ENCODE measurements at regions not wholly inside any gene's neighbourhood (a gene's known extent, or its start where the extent isn't known, plus 50 kb on each side); places are given as distances from the start of the nearest gene placed in this dataset.
A peak's percentile ranks its signal among the peaks of the same experiment; 100 is the strongest.

DNA sequence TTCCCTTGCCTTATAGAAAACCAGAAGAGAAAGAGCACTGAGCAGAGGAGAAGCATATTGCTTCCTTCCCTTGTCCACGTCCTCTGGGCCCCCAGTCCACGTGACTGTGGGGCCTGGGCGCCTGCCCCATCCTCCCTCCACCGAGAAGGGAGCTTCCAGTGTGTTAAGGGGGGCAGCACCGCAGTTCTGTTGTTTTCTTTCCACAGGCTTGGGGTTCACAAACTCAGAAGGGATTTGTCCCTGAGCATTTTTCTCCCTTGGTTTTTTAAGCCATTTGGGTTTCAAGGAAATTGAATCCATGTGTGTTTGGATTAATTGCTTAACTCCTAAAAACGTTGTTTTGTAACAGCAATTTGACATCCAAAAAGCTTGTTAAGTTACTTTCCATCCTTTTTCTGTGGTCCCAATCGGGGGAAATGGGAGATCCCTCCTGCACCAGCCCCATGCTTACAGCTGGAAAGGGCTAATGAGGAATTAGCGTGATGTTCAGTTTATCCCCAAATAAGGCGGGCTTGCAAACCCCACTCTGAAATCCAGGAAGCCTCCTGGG, 347.5 kb upstream of the TNRC6C start:
- H3K27ac ChIP-seq: peak overlapping the region in 3 of 5 donors; percentile 57 to 69 (median 67)
- H3K4me1 ChIP-seq: peaks cover 0 to 28% (median 15%) of the 10 kb centered on the region in 4 donors
- H3K27me3 ChIP-seq: peaks cover 0 to 7% (median 0%) of the 10 kb centered on the region in 3 donors
- TF ChIP-seq POLR2AphosphoS5 (IDR thresholded peaks at IDR 0.05) (no peak), POLR2A (IDR thresholded peaks at IDR 0.05) (no peak), EP300 (IDR thresholded peaks at IDR 0.05) (no peak)
- TF ChIP-seq, protein P1, sequence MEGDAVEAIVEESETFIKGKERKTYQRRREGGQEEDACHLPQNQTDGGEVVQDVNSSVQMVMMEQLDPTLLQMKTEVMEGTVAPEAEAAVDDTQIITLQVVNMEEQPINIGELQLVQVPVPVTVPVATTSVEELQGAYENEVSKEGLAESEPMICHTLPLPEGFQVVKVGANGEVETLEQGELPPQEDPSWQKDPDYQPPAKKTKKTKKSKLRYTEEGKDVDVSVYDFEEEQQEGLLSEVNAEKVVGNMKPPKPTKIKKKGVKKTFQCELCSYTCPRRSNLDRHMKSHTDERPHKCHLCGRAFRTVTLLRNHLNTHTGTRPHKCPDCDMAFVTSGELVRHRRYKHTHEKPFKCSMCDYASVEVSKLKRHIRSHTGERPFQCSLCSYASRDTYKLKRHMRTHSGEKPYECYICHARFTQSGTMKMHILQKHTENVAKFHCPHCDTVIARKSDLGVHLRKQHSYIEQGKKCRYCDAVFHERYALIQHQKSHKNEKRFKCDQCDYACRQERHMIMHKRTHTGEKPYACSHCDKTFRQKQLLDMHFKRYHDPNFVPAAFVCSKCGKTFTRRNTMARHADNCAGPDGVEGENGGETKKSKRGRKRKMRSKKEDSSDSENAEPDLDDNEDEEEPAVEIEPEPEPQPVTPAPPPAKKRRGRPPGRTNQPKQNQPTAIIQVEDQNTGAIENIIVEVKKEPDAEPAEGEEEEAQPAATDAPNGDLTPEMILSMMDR (IDR thresholded peaks at IDR 0.05): no peak
- intact Hi-C loops (cut with DNase I; ENCODE audit: low total_unique reads): no loop called here
- peak in 1 of 2 donors; percentile 55 for DNase-seq
- 46 to 54% (median 50%) methylated on average over 9 of the region's 9 CpGs for WGBS, 5 donors
- H3K36me3 ChIP-seq: no peaks in the 10 kb centered on the region
- no peaks in the 10 kb centered on the region for H3K9me3 ChIP-seq
- H3K4me3 ChIP-seq: no peak overlapping the region

DNA sequence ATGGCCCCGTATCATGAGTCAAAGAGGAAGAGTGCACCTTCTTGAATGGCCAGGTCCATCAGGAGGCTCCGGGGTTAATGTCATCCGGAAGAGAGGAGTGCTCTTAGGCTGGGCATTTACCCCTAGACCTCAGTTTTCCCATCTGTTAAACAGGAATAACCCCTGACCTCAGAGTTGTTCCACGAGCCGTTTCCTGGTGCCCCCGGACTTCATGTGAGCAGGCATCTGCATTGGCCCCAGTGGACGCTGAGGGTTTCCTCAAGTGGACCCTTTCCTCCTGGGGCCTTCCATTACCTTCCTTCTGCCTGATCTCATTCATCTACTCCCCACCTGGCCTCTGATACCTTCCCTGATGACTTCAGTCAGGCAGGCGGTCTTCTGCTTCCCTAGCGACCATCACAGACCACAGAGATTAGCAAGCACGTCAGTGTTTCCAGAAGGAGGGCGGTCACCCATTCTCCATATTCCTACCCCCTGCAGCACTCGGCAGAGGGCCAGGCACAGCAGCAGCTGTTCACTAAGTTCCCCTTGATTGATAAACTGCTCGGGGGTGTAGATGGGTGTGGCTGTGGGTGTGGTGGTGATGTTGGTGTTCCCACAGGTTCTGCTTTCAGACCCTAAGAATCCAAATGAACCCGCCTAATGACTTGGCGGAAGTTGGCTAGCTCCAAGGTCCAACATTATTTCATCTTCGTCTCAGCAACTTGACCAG, 346.6 kb upstream of the TNRC6C start:
- peaks cover 0 to 7% (median 0%) of the 10 kb centered on the region in 3 donors for H3K27me3 ChIP-seq
- intact Hi-C loops (cut with DNase I; ENCODE audit: low total_unique reads): no loop called here
- no peak for DNase-seq
- no peaks in the 10 kb centered on the region for H3K36me3 ChIP-seq
- no peak for TF ChIP-seq POLR2A (IDR thresholded peaks at IDR 0.05)
- TF ChIP-seq EP300 (IDR thresholded peaks at IDR 0.05): no peak
- TF ChIP-seq POLR2AphosphoS5 (IDR thresholded peaks at IDR 0.05): no peak
- TF ChIP-seq, protein P1 (IDR thresholded peaks at IDR 0.05): no peak
- H3K27ac ChIP-seq: peak overlapping the region in 2 of 5 donors; percentile 67 to 69
- no peaks in the 10 kb centered on the region for H3K9me3 ChIP-seq
- H3K4me3 ChIP-seq: no peak overlapping the region
- WGBS, 5 donors: 74 to 82% (median 79%) methylated on average over 13 to 16 of the region's 16 CpGs
- peaks cover 0 to 30% (median 17%) of the 10 kb centered on the region in 4 donors for H3K4me1 ChIP-seq

DNA sequence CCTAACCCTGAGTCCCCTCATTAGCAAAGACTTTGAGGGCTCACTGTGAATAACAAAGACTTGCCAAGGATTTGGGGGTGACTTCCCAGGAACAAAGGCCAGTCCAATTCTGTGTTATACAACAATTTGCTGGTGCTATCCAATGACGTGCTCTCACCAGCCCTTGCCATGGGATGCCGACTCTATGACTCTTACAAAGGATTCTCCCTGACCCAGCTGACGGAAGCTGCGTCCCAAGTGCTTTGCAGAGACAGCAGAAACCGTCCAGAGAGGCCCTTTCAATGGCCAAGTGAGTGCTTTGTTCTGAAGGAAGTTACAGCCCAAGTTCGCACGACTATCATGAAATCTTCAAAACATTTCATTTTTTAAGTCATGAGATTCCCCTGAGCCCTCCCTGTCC, 345.3 kb upstream of the TNRC6C start:
- Histone ChIP-seq H3K36me3 (no peaks in the 10 kb centered on the region), H3K4me1 (peaks cover 0 to 30% (median 17%) of the 10 kb centered on the region in 4 donors), H3K27ac (no peak overlapping the region), H3K27me3 (peaks cover 0 to 7% (median 0%) of the 10 kb centered on the region in 3 donors), H3K9me3 (no peaks in the 10 kb centered on the region), H3K4me3 (no peak overlapping the region)
- DNase-seq: no peak
- TF ChIP-seq POLR2AphosphoS5 (IDR thresholded peaks at IDR 0.05) (no peak), EP300 (IDR thresholded peaks at IDR 0.05) (no peak), POLR2A (IDR thresholded peaks at IDR 0.05) (no peak)
- TF ChIP-seq, protein P1 (IDR thresholded peaks at IDR 0.05): no peak
- 75 to 80% (median 77%) methylated on average over 7 of the region's 7 CpGs for WGBS, 5 donors
- intact Hi-C loops (cut with DNase I; ENCODE audit: low total_unique reads): no loop called here

DNA sequence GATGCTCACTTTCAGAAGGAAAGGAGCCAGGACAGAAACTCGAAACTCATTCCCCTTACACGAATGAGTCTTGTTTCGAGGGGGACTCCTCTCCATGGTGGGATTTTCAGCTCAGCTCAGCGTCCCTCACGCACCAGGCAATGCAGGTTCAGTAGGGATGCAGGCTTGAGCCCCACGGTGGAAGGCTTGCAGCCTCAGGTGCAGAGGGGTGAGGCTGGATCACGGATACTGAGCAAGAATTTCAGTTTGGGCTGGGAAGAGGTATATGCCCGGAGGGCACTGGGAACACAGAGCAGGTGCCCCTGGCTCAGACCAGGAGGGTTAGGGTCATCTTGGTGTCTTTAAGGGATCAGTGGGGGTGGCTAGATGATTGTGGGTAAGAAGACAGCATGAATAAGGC, 344.9 kb upstream of the TNRC6C start:
- DNase-seq: peak in 1 of 2 donors; percentile 14
- intact Hi-C loops (cut with DNase I; ENCODE audit: low total_unique reads): no loop called here
- peaks cover 0 to 30% (median 17%) of the 10 kb centered on the region in 4 donors for H3K4me1 ChIP-seq
- TF ChIP-seq, protein P1 (IDR thresholded peaks at IDR 0.05): no peak
- TF ChIP-seq POLR2A (IDR thresholded peaks at IDR 0.05): no peak
- no peak for TF ChIP-seq EP300 (IDR thresholded peaks at IDR 0.05)
- no peak for TF ChIP-seq POLR2AphosphoS5 (IDR thresholded peaks at IDR 0.05)
- no peaks in the 10 kb centered on the region for H3K9me3 ChIP-seq
- H3K27ac ChIP-seq: no peak overlapping the region
- no peak overlapping the region for H3K4me3 ChIP-seq
- H3K27me3 ChIP-seq: peaks cover 0 to 7% (median 0%) of the 10 kb centered on the region in 3 donors
- 83 to 95% (median 86%) methylated on average over 8 of the region's 8 CpGs for WGBS, 5 donors
- no peaks in the 10 kb centered on the region for H3K36me3 ChIP-seq

All from stomach (tissue), 8 donors.